ENCODE measurements at regions not wholly inside any gene's neighbourhood (a gene's known extent, or its start where the extent isn't known, plus 50 kb on each side); places are given as distances from the start of the nearest gene placed in this dataset.

DNA sequence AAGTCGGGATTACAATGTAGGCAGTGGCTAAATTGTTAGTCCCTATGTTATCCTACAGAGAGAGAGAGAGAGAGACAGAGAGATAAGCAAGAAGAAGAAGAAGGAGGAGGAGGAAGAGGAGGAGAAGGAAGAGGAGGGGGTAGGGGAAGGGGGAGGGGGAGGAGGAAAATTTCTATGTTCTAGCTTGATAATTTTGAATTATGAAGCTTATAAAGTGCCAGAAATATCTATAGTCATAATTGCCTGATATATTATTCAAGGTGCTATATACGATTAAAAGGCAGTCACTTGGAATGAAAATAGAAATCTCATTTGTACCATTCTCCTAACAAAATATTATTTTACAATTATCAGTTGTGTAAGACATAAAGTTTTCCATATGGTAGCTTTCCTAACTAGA, 122.4 kb upstream of the PRR32 start:
- TF ChIP-seq, protein P1, sequence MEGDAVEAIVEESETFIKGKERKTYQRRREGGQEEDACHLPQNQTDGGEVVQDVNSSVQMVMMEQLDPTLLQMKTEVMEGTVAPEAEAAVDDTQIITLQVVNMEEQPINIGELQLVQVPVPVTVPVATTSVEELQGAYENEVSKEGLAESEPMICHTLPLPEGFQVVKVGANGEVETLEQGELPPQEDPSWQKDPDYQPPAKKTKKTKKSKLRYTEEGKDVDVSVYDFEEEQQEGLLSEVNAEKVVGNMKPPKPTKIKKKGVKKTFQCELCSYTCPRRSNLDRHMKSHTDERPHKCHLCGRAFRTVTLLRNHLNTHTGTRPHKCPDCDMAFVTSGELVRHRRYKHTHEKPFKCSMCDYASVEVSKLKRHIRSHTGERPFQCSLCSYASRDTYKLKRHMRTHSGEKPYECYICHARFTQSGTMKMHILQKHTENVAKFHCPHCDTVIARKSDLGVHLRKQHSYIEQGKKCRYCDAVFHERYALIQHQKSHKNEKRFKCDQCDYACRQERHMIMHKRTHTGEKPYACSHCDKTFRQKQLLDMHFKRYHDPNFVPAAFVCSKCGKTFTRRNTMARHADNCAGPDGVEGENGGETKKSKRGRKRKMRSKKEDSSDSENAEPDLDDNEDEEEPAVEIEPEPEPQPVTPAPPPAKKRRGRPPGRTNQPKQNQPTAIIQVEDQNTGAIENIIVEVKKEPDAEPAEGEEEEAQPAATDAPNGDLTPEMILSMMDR (conservative IDR thresholded peaks at IDR 0.05; ENCODE audit: low read length), result no peak
- no peak for TF ChIP-seq EZH2phosphoT487 (IDR thresholded peaks at IDR 0.05; ENCODE audit: borderline replicate concordance, low read depth, low read length)

Measured in OCI-LY7 (cell line).